ENCODE measurements at regions not wholly inside any gene's neighbourhood (a gene's known extent, or its start where the extent isn't known, plus 50 kb on each side); places are given as distances from the start of the nearest gene placed in this dataset.
"Not testable (repeated sequence)": the region's sequence is repeated elsewhere in the genome, so short reads cannot be mapped to it uniquely, and the experiment has no call there.

GRCh38 chr2:236632295-236633218, 62.9 kb downstream of the ACKR3 start:
- no peak for DNase-seq

DNA sequence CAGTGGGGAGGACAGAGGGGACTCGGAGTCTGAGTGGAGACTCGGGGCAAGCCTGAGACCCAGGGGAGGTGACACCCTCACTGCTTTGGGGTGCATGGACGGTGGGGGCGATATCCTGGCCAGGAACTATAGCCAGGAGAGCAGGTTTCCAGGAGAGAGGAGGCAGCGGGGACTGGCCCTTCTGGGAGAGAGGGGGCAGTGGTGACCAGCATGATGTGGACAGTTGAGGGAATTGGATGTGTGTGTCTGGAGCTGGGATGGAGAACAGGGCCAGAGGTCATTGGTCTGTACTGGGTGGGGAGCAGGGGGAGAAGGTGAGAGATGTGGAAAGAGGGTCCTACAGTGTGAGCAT, 63.6 kb downstream of the ACKR3 start:
- DNase-seq = no peak

- no peak for DNase-seq
Measured at GRCh38 chr2:236633775-236634560, 64.3 kb downstream of the ACKR3 start.

DNA sequence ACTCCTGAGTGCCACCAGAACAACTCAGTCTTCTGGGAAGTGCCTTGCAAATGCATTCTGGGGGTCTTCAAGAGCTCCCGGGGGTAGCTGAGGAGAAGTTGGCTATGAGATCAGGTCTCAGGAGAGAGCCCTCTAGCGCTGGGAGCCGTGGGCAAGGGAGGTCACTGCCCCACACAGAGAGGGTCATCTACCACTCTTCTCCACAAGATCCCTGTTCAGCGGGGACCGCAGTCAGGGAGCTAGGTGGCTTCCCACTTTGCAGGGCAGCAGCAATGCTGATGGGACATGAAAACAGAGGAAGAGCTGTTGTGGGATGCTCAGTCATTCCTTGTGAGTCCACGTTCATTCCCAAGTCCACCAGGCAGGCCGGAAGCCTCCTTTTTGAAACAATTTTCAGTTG, 66.6 kb downstream of the ACKR3 start:
- DNase-seq = no peak

GRCh38 chr2:236636714-236637470, 67.3 kb downstream of the ACKR3 start:
- no peak for DNase-seq

DNA sequence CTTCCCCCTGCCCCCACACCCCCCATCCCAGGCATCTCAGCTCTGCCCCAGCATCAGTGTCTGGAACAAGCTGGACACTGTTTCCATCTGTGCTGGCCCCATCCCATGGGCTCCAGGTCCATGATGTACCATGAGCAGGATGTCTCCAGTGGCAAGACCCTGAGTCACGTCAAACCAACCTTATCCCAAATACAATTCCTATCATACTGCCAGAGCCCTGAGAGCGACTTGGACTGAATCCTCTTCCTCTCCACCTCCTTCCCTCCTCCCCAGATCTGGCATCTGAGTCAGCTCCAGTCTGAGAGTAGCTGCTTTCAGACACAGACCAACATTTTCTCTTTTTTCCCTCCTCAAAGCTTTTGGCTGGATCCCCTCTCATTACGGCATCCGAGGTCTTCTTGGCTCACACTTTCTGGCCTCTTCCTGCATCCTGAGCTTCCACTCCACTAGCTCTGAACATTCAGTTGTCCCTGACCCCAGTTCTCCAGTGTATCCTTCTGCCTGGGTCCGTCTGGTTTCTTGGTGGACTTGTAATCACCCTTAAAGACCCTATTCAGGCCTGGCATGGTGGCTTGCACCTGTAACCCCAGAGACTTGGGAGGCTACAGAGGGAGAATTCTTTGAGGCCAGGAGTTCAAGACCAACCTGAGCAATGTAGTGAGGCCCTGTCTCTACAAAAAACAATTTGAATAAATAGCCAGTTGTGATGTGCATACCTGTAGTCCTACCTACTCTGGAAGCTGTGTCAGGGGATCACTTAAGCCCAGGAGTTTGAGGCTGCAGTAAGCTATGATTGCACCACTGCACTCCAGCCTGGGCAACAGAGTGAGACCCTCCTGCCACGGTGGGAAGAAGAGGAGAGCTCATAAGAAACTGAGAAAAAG, 68.3 kb downstream of the ACKR3 start:
- no peak for DNase-seq

DNA sequence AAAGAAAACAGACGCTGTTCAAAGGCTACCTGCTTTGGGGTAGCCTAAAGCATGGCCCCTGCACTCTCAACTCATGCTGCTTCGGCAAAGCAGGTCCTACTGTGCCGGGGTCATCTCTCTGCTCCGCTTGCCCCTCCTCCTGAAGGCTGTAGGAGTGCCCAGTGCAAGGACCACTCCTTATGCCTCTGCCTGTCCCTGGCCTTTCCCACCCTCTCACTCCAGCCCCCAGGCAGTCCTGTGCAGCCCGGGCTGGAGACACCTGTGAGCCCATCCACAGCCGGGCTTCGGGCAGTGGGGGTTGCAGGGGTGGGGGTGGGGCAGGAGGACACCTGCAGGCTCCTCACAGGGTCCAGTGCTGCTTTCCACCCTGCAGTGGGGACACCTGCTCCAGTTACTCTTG, 69.1 kb downstream of the ACKR3 start:
- no peak for DNase-seq

DNA sequence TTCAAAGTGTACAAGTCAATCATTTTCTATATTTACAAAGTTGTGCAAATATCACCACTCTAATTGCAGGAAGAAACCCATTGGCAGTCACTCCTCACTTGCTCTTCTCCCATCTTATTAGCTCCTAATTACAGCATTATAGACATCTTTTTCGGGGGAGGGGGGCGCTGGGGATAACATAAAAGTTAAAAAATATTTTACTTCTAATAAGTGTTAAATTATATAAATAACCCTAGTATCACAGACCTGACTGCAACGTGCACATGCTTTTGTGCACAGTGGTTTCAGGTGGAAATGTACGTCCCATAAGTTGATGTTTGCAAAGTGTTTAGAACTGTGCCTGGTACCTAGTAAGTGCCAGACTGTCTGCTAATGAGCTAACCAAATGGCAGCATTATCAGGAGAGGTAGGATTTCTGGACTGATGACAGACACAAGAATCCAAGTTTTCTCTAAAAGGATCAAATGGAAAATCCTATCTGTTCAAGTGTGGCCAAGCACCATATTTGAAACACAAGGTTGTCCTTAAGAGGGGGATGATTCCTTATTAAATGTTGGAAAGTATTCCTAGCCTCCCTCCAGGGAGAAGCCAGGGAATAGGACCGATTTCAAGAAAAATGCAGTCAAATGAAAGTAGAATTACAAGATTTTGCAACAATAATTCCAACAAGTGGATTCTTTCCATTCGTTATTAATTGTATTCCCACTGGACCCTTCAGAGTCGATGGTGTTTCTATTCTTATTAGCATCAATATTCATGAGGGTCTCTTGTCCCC, 70.0 kb downstream of the ACKR3 start:
- DNase-seq = no peak

GRCh38 chr2:236641051-236641726, 71.6 kb downstream of the ACKR3 start:
- no peak for DNase-seq

DNA sequence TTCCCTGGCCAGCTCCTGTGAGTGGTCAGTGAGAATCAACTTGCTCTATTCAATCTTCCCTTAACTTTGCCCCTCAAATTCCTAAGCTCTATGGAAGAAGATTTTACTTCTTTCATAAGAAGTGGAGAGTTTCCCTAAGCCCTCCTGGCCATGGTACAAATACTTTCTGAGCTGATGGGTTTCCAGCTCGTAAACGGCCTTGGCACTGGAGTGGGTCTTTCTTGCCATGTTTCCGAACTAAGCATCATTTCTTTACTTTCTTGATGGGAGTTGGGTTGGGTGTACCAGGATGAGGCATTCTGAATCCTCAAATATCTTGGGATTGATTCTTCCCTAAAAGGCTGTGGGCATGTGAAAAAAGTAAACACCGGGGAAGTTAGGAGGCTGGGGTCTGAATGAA, 72.5 kb downstream of the ACKR3 start:
- no peak for DNase-seq

DNA sequence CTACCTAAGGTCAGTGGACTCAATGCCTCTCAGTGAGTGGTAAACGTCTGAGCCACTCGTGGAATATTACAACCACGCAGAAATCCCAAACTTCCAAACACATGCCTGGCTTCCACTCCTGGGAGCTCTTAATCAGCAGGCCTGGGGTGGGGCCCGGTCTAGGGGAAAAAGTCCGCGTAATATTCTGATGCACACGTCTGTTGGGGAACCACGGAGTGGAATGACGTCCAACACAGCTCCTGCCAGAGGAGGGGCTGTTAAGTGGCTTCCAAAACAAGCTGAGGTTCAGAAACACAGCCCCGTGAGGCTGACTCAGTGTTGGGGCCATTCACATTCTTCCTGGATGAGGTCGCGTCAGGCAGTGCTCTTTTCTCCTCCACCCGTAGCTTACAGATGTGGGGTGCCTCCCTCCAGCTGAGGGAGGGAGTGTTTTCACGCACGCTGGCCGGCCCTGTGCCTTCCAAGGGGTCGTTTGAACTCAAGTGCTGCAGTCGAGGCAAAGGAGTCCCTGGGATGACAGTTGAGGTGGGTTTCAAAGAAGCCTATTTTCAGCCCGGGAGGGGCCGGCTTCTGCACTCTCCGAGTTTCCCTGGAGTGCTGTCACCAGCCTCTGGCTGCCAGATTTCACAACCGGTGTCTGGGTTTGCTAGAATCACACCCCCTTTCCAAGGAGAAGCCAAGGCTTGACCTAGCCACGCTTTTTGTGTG, 73.1 kb downstream of the ACKR3 start:
- no peak for DNase-seq

DNA sequence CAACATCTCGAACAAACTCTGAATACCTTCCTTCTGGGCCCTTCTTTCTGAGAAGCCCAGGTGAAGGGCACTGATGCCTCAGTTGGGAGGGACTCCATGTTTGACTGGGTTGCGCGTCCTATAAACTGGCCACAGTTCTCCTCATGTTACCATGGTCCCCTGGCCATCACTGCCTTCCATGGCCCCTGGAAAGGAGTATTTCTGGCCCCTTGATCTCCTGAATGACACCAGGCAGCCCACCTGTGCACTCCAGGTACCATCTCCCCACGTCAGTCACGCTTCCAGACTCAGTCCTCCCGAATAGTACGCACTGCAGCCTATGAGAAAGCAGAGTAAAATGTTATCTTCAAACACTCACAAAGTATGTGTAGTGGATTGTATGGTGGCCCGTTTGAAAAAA, 73.9 kb downstream of the ACKR3 start:
- no peak for DNase-seq

DNA sequence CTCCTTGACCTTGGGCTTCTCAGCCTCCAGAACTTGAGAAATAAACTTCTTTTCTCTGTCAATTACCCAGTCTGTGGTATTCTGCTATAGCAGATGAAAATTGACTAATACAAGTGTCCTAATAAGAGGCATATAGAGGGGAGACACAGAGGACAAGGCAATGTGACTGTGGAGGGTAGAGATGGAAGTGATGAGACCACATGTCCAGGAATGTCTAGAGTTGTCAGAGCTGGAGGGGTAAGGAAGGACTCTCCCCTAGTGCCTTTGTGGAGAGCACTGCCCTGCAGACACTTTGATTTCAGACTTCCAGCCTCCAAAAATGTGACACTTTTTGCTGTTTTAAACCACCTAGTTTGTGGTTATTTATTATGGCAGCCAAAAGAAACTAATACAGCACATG, 74.4 kb downstream of the ACKR3 start:
- DNase-seq = no peak

DNA sequence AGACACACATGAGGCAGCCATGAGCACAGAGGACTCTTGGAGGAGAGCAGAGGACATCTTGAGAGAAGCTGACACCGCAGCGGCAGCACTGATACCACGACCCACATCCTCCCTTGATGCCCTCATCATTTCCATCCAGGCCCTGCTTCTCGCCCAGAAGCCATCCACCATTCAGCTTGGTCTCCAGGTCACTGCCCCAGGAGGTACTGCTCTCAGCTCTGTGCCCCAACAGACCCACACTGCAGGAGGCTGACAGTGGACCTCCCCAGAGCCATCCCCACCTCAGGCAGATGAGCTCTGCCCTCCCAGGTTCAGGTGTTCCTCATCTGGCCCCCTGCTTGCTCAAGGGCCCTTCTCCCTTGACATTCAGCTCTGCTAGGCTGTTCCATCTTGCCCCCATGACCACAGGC, 74.9 kb downstream of the ACKR3 start:
- DNase-seq = no peak

GRCh38 chr2:236645141-236645540, 75.5 kb downstream of the ACKR3 start:
- DNase-seq = not testable (repeated sequence)

GRCh38 chr2:236646441-236646840, 76.8 kb downstream of the ACKR3 start:
- no peak for DNase-seq

DNA sequence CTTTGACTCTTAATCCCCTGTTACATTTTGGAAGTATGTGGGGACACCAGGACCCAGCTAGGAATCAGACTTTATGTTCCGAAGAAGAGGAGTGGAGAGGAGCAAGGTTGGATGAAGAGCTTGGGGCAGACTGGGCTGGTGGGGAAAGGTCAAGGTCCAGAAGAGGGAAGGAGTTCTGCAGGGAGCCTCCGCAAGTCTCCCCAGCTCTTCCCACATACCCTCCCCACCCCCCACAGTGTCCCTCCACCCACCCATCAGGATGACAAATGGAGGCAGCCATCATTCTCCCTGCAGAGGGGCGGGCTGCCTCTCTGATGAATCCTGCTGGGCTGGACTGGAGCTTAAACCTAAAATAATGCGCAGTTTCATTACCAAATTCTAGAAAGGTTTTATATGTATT, 77.2 kb downstream of the ACKR3 start:
- DNase-seq = no peak

DNA sequence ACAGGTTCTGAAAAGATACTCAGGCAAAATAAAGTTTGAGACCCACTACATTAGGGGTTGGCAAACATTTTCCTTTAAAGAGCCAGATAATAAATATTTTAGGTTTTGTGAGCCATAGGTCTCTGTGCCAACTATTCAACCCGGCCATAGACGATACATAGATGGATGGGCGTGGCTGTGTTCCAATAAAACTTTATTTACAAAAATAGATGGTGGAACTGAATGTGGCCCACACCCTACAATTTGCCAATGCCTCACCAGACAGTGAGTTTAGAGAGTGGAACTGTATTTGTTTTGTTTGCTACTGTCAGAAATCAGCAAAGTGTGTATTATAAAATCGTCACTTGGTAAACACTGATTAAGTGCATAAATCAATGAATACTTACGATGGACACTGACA, 78.0 kb downstream of the ACKR3 start:
- no peak for DNase-seq

- DNase-seq = no peak
Measured at GRCh38 chr2:236653863-236654262, 84.2 kb downstream of the ACKR3 start.

- no peak for DNase-seq
Measured at GRCh38 chr2:236654496-236654895, 84.9 kb downstream of the ACKR3 start.
